ENCODE measurements at regions not wholly inside any gene's neighbourhood (a gene's known extent, or its start where the extent isn't known, plus 50 kb on each side); places are given as distances from the start of the nearest gene placed in this dataset.
"Not testable (repeated sequence)": the region's sequence is repeated elsewhere in the genome, so short reads cannot be mapped to it uniquely, and the experiment has no call there.

GRCh38 chr3:162670181-162670580 lies 1173.6 kb downstream of the OTOL1 start:
- no peaks in the 10 kb centered on the region for H3K4me1 ChIP-seq (ENCODE audit: control insufficient read depth, insufficient read depth, low read length)
- H3K27ac ChIP-seq (ENCODE audit: low read length), result no peak overlapping the region
- no peaks in the 10 kb centered on the region for H3K9me3 ChIP-seq (ENCODE audit: control insufficient read depth, low read depth, low read length)
- no peak overlapping the region for H3K4me3 ChIP-seq (ENCODE audit: low read length)
- DNase-seq, result no peak
- H3K36me3 ChIP-seq (ENCODE audit: control insufficient read depth, insufficient read depth, low read length), result no peaks in the 10 kb centered on the region
- no peaks in the 10 kb centered on the region for H3K27me3 ChIP-seq (ENCODE audit: control insufficient read depth, insufficient read depth, low read length)

DNA sequence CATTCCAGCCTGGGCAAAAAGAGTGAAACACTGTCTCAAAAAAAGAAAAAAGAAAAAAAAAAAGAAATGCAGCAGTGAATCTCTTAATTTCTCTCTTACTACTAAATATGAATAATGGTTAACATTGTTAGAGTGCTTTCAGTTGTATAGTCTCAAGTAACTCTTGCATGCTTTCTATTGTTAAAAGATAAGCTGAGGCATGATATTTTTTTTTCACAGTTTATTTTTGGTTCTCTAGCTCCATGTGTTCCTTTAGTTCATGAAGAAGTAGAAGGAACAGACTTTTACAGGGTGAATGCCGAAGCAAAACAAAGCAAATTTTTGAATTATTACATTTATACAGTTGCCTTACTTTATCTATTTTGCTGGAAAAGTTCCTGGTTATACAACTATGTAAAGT lies 1180.9 kb downstream of the OTOL1 start:
- no peak for DNase-seq
- Histone ChIP-seq H3K27me3 (ENCODE audit: control insufficient read depth, insufficient read depth, low read length) (no peaks in the 10 kb centered on the region), H3K4me3 (ENCODE audit: low read length) (no peak overlapping the region), H3K36me3 (ENCODE audit: control insufficient read depth, insufficient read depth, low read length) (no peaks in the 10 kb centered on the region), H3K4me1 (ENCODE audit: control insufficient read depth, insufficient read depth, low read length) (no peaks in the 10 kb centered on the region), H3K9me3 (ENCODE audit: control insufficient read depth, low read depth, low read length) (no peaks in the 10 kb centered on the region), H3K27ac (ENCODE audit: low read length) (no peak overlapping the region)
- WGBS (ENCODE audit: insufficient coverage, low lambda C conversion rate), result no CpG with 5 or more reads among the region's 1 CpG

- Histone ChIP-seq H3K9me3 (ENCODE audit: control insufficient read depth, low read depth, low read length) (no peaks in the 10 kb centered on the region), H3K27me3 (ENCODE audit: control insufficient read depth, insufficient read depth, low read length) (no peaks in the 10 kb centered on the region), H3K36me3 (ENCODE audit: control insufficient read depth, insufficient read depth, low read length) (no peaks in the 10 kb centered on the region), H3K4me1 (ENCODE audit: control insufficient read depth, insufficient read depth, low read length) (no peaks in the 10 kb centered on the region), H3K27ac (ENCODE audit: low read length) (no peak overlapping the region), H3K4me3 (ENCODE audit: low read length) (no peak overlapping the region)
- no CpG with 5 or more reads among the region's 2 CpGs for WGBS (ENCODE audit: insufficient coverage, low lambda C conversion rate)
- no peak for DNase-seq
Measured at GRCh38 chr3:162678941-162679340, 1182.3 kb downstream of the OTOL1 start.

- no peak overlapping the region for H3K27ac ChIP-seq (ENCODE audit: low read length)
- WGBS (ENCODE audit: insufficient coverage, low lambda C conversion rate), result 62% methylated on average over 3 of the region's 3 CpGs
- H3K36me3 ChIP-seq (ENCODE audit: control insufficient read depth, insufficient read depth, low read length), result no peaks in the 10 kb centered on the region
- no peaks in the 10 kb centered on the region for H3K27me3 ChIP-seq (ENCODE audit: control insufficient read depth, insufficient read depth, low read length)
- H3K9me3 ChIP-seq (ENCODE audit: control insufficient read depth, low read depth, low read length), result no peaks in the 10 kb centered on the region
- DNase-seq, result no peak
- no peak overlapping the region for H3K4me3 ChIP-seq (ENCODE audit: low read length)
- H3K4me1 ChIP-seq (ENCODE audit: control insufficient read depth, insufficient read depth, low read length), result no peaks in the 10 kb centered on the region
Measured at GRCh38 chr3:162684260-162684659, 1187.7 kb downstream of the OTOL1 start.

GRCh38 chr3:162699291-162699690 lies 1202.7 kb downstream of the OTOL1 start:
- Histone ChIP-seq H3K9me3 (ENCODE audit: control insufficient read depth, low read depth, low read length) (peaks cover 7% of the 10 kb centered on the region), H3K4me3 (ENCODE audit: low read length) (no peak overlapping the region), H3K27me3 (ENCODE audit: control insufficient read depth, insufficient read depth, low read length) (no peaks in the 10 kb centered on the region), H3K36me3 (ENCODE audit: control insufficient read depth, insufficient read depth, low read length) (no peaks in the 10 kb centered on the region), H3K4me1 (ENCODE audit: control insufficient read depth, insufficient read depth, low read length) (no peaks in the 10 kb centered on the region), H3K27ac (ENCODE audit: low read length) (no peak overlapping the region)
- 100% methylated on average over 1 of the region's 1 CpG for WGBS (ENCODE audit: insufficient coverage, low lambda C conversion rate)
- DNase-seq, result no peak

GRCh38 chr3:162701211-162701610 lies 1204.6 kb downstream of the OTOL1 start:
- no peaks in the 10 kb centered on the region for H3K27me3 ChIP-seq (ENCODE audit: control insufficient read depth, insufficient read depth, low read length)
- H3K27ac ChIP-seq (ENCODE audit: low read length), result no peak overlapping the region
- no peaks in the 10 kb centered on the region for H3K36me3 ChIP-seq (ENCODE audit: control insufficient read depth, insufficient read depth, low read length)
- 94% methylated on average over 4 of the region's 4 CpGs for WGBS (ENCODE audit: insufficient coverage, low lambda C conversion rate)
- DNase-seq, result no peak
- H3K4me1 ChIP-seq (ENCODE audit: control insufficient read depth, insufficient read depth, low read length), result no peaks in the 10 kb centered on the region
- H3K9me3 ChIP-seq (ENCODE audit: control insufficient read depth, low read depth, low read length), result peaks cover 7% of the 10 kb centered on the region
- no peak overlapping the region for H3K4me3 ChIP-seq (ENCODE audit: low read length)

DNA sequence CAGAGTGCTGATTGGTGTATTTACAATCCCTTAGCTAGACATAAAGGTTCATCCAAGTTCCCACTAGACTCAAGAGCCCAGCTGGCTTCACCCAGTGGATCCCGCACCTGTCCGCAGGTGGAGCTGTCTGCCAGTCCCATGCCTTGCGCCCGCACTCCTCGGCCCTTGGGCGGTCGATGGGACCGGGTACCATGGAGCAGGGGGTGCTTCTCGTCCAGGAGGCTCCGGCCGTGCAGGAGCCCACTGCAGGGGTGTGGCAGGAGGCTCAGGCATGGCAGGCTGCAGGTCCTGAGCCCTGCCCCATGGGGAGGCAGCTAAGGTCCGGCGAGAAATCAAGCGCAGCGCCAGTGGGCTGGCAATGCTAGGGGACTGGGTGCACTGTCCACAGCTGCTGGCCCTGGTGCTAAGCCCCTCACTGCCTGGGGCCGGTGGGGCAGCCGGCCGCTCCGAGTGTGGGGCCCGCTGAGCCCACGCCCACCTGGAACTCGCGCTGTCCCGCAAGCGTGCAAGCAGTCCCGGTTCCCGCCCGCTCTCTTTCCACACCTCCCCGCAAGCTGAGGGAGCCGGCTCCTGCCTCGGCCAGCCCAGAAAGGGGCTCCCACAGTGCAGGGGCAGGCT lies 1206.3 kb downstream of the OTOL1 start:
- Histone ChIP-seq H3K4me1 (ENCODE audit: control insufficient read depth, insufficient read depth, low read length) (no peaks in the 10 kb centered on the region), H3K27me3 (ENCODE audit: control insufficient read depth, insufficient read depth, low read length) (no peaks in the 10 kb centered on the region), H3K4me3 (ENCODE audit: low read length) (no peak overlapping the region), H3K36me3 (ENCODE audit: control insufficient read depth, insufficient read depth, low read length) (no peaks in the 10 kb centered on the region), H3K27ac (ENCODE audit: low read length) (no peak overlapping the region), H3K9me3 (ENCODE audit: control insufficient read depth, low read depth, low read length) (peaks cover 7% of the 10 kb centered on the region)
- no peak for DNase-seq
- WGBS (ENCODE audit: insufficient coverage, low lambda C conversion rate), result no CpG with 5 or more reads among the region's 31 CpGs

DNA sequence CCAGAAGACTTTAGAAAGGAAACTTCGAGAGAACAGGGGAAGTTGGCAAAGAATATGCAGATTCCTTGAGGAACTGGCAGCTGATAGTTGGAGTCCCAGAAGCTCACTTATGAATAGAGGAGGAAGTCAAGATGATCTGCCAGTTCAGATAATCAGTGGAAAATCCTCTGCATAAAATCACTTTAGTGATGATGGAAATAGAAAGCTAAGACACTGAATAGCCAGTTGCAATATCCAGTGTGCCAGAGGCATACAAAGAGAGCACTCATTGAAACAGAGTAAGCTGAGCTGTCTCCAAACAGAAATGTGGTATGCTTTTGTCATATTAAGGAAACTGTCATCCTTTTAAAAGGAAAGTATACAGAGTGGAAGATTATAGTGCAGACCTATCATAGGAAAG lies 1207.6 kb downstream of the OTOL1 start:
- H3K9me3 ChIP-seq (ENCODE audit: control insufficient read depth, low read depth, low read length), result peaks cover 7% of the 10 kb centered on the region
- peak in 1 of 2 donors; percentile 2 for DNase-seq
- no peaks in the 10 kb centered on the region for H3K27me3 ChIP-seq (ENCODE audit: control insufficient read depth, insufficient read depth, low read length)
- no peaks in the 10 kb centered on the region for H3K36me3 ChIP-seq (ENCODE audit: control insufficient read depth, insufficient read depth, low read length)
- 83% methylated on average over 1 of the region's 1 CpG for WGBS (ENCODE audit: insufficient coverage, low lambda C conversion rate)
- no peaks in the 10 kb centered on the region for H3K4me1 ChIP-seq (ENCODE audit: control insufficient read depth, insufficient read depth, low read length)
- H3K4me3 ChIP-seq (ENCODE audit: low read length), result no peak overlapping the region
- H3K27ac ChIP-seq (ENCODE audit: low read length), result no peak overlapping the region

DNA sequence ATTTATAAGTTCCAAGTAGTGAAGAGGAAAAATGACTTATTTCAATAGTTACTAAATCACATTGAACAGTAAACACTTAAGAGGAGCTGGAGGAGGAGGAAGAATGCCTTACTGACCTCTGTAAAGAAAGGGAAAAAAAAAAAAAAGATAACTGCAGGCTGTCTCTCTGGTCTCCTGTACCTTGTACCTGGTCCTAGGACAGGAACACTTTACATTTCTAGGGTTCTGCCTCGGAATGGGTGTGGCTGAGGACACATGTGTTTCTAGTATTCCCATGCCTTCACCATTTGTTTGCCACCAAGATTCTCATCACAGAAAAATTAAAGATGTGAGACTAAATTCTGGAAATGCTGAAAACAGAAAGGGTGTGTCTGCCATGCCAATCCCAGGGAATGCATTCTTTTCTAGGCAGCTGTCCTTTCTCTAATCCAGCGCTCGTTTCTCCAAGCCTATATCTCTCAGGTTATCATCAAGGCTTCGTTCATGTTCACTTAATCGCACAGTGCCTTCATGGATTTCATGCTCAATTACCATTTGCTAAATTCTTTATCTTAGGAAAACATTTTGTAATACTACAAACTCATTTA lies 1208.3 kb downstream of the OTOL1 start:
- DNase-seq, result peak; percentile 57 to 70
- no peak overlapping the region for H3K4me3 ChIP-seq (ENCODE audit: low read length)
- H3K36me3 ChIP-seq (ENCODE audit: control insufficient read depth, insufficient read depth, low read length), result no peaks in the 10 kb centered on the region
- no peak overlapping the region for H3K27ac ChIP-seq (ENCODE audit: low read length)
- no peaks in the 10 kb centered on the region for H3K4me1 ChIP-seq (ENCODE audit: control insufficient read depth, insufficient read depth, low read length)
- peaks cover 7% of the 10 kb centered on the region for H3K9me3 ChIP-seq (ENCODE audit: control insufficient read depth, low read depth, low read length)
- 20% methylated on average over 1 of the region's 5 CpGs for WGBS (ENCODE audit: insufficient coverage, low lambda C conversion rate)
- no peaks in the 10 kb centered on the region for H3K27me3 ChIP-seq (ENCODE audit: control insufficient read depth, insufficient read depth, low read length)

- not testable (repeated sequence) for DNase-seq; H3K9me3 ChIP-seq (ENCODE audit: control insufficient read depth, low read depth, low read length); H3K27me3 ChIP-seq (ENCODE audit: control insufficient read depth, insufficient read depth, low read length); H3K4me1 ChIP-seq (ENCODE audit: control insufficient read depth, insufficient read depth, low read length); H3K36me3 ChIP-seq (ENCODE audit: control insufficient read depth, insufficient read depth, low read length); H3K4me3 ChIP-seq (ENCODE audit: low read length); H3K27ac ChIP-seq (ENCODE audit: low read length)
- no CpG with 5 or more reads among the region's 2 CpGs for WGBS (ENCODE audit: insufficient coverage, low lambda C conversion rate)
Measured at GRCh38 chr3:162708394-162708793, 1211.8 kb downstream of the OTOL1 start.
